ENCODE measurements at regions not wholly inside any gene's neighbourhood (a gene's known extent, or its start where the extent isn't known, plus 50 kb on each side); places are given as distances from the start of the nearest gene placed in this dataset.

- Histone ChIP-seq H3K4me1 (ENCODE audit: insufficient read depth, poor library complexity, severe bottlenecking) (no peaks in the 10 kb centered on the region), H3K27me3 (ENCODE audit: insufficient read depth, poor library complexity, severe bottlenecking) (no peaks in the 10 kb centered on the region), H3K4me3 (ENCODE audit: severe bottlenecking) (no peak overlapping the region), H3K27ac (ENCODE audit: poor library complexity, severe bottlenecking) (no peak overlapping the region), H3K36me3 (ENCODE audit: low read depth) (no peaks in the 10 kb centered on the region), H3K9me3 (ENCODE audit: severe bottlenecking) (no peaks in the 10 kb centered on the region)
- TF ChIP-seq, protein P1, sequence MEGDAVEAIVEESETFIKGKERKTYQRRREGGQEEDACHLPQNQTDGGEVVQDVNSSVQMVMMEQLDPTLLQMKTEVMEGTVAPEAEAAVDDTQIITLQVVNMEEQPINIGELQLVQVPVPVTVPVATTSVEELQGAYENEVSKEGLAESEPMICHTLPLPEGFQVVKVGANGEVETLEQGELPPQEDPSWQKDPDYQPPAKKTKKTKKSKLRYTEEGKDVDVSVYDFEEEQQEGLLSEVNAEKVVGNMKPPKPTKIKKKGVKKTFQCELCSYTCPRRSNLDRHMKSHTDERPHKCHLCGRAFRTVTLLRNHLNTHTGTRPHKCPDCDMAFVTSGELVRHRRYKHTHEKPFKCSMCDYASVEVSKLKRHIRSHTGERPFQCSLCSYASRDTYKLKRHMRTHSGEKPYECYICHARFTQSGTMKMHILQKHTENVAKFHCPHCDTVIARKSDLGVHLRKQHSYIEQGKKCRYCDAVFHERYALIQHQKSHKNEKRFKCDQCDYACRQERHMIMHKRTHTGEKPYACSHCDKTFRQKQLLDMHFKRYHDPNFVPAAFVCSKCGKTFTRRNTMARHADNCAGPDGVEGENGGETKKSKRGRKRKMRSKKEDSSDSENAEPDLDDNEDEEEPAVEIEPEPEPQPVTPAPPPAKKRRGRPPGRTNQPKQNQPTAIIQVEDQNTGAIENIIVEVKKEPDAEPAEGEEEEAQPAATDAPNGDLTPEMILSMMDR (IDR thresholded peaks at IDR 0.05; ENCODE audit: poor library complexity, severe bottlenecking) = peak; percentile 68
- DNase-seq (ENCODE audit: low spot score) (no peak), ATAC-seq (ENCODE audit: low read depth) (peak; percentile 41; the same call in 1 of the 3 replicates)
These were observed 157.9 kb upstream of the FBN2 start for GRCh38 chr5:128695791-128696530.

- no peak for DNase-seq (ENCODE audit: low spot score)
These were observed 163.3 kb upstream of the FBN2 start for GRCh38 chr5:128701301-128701700.

GRCh38 chr5:128703322-128703721, 165.3 kb upstream of the FBN2 start:
- DNase-seq (ENCODE audit: low spot score) (no peak), ATAC-seq (ENCODE audit: low read depth) (no peak)
- Histone ChIP-seq H3K27me3 (ENCODE audit: insufficient read depth, poor library complexity, severe bottlenecking) (no peaks in the 10 kb centered on the region), H3K27ac (ENCODE audit: poor library complexity, severe bottlenecking) (no peak overlapping the region), H3K4me3 (ENCODE audit: severe bottlenecking) (no peak overlapping the region), H3K4me1 (ENCODE audit: insufficient read depth, poor library complexity, severe bottlenecking) (no peaks in the 10 kb centered on the region), H3K36me3 (ENCODE audit: low read depth) (no peaks in the 10 kb centered on the region), H3K9me3 (ENCODE audit: severe bottlenecking) (no peaks in the 10 kb centered on the region)
- TF ChIP-seq, protein P1 (IDR thresholded peaks at IDR 0.05; ENCODE audit: poor library complexity, severe bottlenecking) = no peak

More at GRCh38 chr5:128701301-128701700, 163.3 kb upstream of the FBN2 start:
- Histone ChIP-seq H3K9me3 (ENCODE audit: severe bottlenecking) (no peaks in the 10 kb centered on the region), H3K27ac (ENCODE audit: poor library complexity, severe bottlenecking) (no peak overlapping the region), H3K4me3 (ENCODE audit: severe bottlenecking) (no peak overlapping the region), H3K27me3 (ENCODE audit: insufficient read depth, poor library complexity, severe bottlenecking) (no peaks in the 10 kb centered on the region), H3K4me1 (ENCODE audit: insufficient read depth, poor library complexity, severe bottlenecking) (no peaks in the 10 kb centered on the region), H3K36me3 (ENCODE audit: low read depth) (no peaks in the 10 kb centered on the region)
- no peak for ATAC-seq (ENCODE audit: low read depth)
- TF ChIP-seq, protein P1 (IDR thresholded peaks at IDR 0.05; ENCODE audit: poor library complexity, severe bottlenecking) = no peak

DNA sequence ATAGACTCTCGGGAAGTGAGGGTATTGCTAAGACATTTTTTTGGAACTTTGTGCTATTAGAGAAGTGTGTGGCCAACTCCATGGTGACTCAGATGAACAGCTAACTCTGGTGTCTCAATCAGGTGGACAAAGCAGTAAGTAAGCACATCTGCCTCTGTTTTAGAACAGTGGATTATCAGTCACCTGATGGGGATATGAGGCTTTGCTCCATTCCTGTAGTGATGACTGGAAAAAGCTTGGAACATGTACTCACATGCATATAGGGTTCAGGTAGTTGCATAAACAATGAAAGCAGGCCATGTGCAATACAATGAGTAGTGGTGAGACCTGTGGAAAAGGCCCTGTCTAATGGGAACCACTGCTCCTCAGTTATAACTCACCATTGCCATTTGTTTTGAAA, 168.2 kb upstream of the FBN2 start:
- H3K4me3 ChIP-seq (ENCODE audit: severe bottlenecking) = no peak overlapping the region
- H3K36me3 ChIP-seq (ENCODE audit: low read depth) = no peaks in the 10 kb centered on the region
- ATAC-seq (ENCODE audit: low read depth) = 0 out of 3 replicates have a peak, but pooled peaks have one; percentile 23
- no peaks in the 10 kb centered on the region for H3K9me3 ChIP-seq (ENCODE audit: severe bottlenecking)
- TF ChIP-seq, protein P1 (IDR thresholded peaks at IDR 0.05; ENCODE audit: poor library complexity, severe bottlenecking) = no peak
- no peak for DNase-seq (ENCODE audit: low spot score)
- H3K4me1 ChIP-seq (ENCODE audit: insufficient read depth, poor library complexity, severe bottlenecking) = no peaks in the 10 kb centered on the region
- no peaks in the 10 kb centered on the region for H3K27me3 ChIP-seq (ENCODE audit: insufficient read depth, poor library complexity, severe bottlenecking)
- no peak overlapping the region for H3K27ac ChIP-seq (ENCODE audit: poor library complexity, severe bottlenecking)

DNA sequence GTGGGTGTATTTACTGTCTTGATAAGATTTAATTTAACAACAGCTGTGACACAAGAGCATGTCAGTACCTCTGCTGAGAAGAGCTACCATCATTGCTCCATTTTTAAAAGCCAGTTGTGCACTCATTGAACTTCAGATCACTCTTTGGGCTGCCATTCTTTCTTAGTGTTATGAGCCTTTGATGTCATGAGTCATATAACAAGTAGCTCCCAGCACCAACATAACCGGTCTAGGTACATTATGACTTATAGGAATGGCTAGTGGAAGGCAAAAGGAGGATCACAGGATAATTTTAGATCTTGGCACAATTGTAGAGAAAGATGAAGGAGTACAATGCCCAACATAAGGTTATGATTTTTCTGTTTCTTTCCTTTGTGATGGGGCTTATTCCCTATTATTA, 170.8 kb upstream of the FBN2 start:
- DNase-seq (ENCODE audit: low spot score) (no peak), ATAC-seq (ENCODE audit: low read depth) (peak; percentile 72)
- no peaks in the 10 kb centered on the region for H3K4me1 ChIP-seq (ENCODE audit: insufficient read depth, poor library complexity, severe bottlenecking)
- no peak overlapping the region for H3K27ac ChIP-seq (ENCODE audit: poor library complexity, severe bottlenecking)
- H3K9me3 ChIP-seq (ENCODE audit: severe bottlenecking) = no peaks in the 10 kb centered on the region
- no peak overlapping the region for H3K4me3 ChIP-seq (ENCODE audit: severe bottlenecking)
- TF ChIP-seq, protein P1 (IDR thresholded peaks at IDR 0.05; ENCODE audit: poor library complexity, severe bottlenecking) = no peak
- H3K36me3 ChIP-seq (ENCODE audit: low read depth) = no peaks in the 10 kb centered on the region
- H3K27me3 ChIP-seq (ENCODE audit: insufficient read depth, poor library complexity, severe bottlenecking) = no peaks in the 10 kb centered on the region
